Pancreas (tissue), 10 donors: ENCODE measurements at regions not wholly inside any gene's neighbourhood (a gene's known extent, or its start where the extent isn't known, plus 50 kb on each side); places are given as distances from the start of the nearest gene placed in this dataset.

Experiments
- ATAC-seq, 4 donors: fragments of 200-7000 bp; cut with Tn5 transposase; one replicate each; pipeline versions ENCODE4 v1.8.0 to v1.9.1; 2020; ENCODE audit warnings: mild to moderate bottlenecking in 4 of 4, moderate library complexity in 4 of 4
- DNase-seq, 6 donors: peaks; one replicate each; pipeline ENCODE4 v3.0.0-alpha.2; 2020
- FAIRE-seq: peaks from 2 replicates; lab custom pipeline; 2012; peaks lifted over from hg19 to GRCh38; lab: Jason Lieb, UNC
- H3K27ac ChIP-seq, 4 donors: fragments of 200-600 bp; sonication (generic); 1 replicate in 3 of 4; 2 replicates in 1 of 4; pipeline versions ENCODE4 v1.5.0 to v1.8.0; 2020
- H3K27me3 ChIP-seq, 4 donors: fragments of 200-600 bp; one replicate each; pipeline ENCODE4 v1.8.0; 2021
- H3K36me3 ChIP-seq, 3 donors: fragments of 200-600 bp; sonication (generic) in 1 of 3; one replicate each; pipeline versions ENCODE4 v1.5.0 to v1.8.0; 2020 to 2021
- H3K4me1 ChIP-seq, 3 donors: fragments of 200-600 bp; one replicate each; pipeline ENCODE4 v1.8.0; 2021
- H3K4me3 ChIP-seq, 4 donors: fragments of 200-600 bp; sonication (generic) in 2 of 4; one replicate each; pipeline versions ENCODE4 v1.5.0 to v1.8.0; 2020 to 2021
- H3K9me3 ChIP-seq, 4 donors: fragments of 200-600 bp; one replicate each; pipeline ENCODE4 v1.8.0; 2021
- WGBS, 2 donors: extraction: QIAGEN DNeasy Blood & Tissue Kit; methylation state at CpG; one replicate each; pipeline ENCODE4 v1.1.7; 2013; 5-methylcytosine and 5-hydroxymethylcytosine counted together
- intact Hi-C, 3 donors: fragments of 100-400 bp; cut with DNase I; formaldehyde crosslinking; loops; one replicate each; pipeline versions ENCODE4 v1.11.1 to v1.14.2; 2022
- TF ChIP-seq, protein P1 (sequence below), 4 donors: fragments of 200-600 bp; sonication (generic) in 3 of 4; IDR thresholded peaks; one replicate each; pipeline versions ENCODE4 v1.5.0 to v1.8.0; 2021; ENCODE audit warnings: antibody characterized with exemption in 4 of 4
- donor health status: healthy with polysubstance abuse.
- donor health status: DM: no; HTN: no; CAD: no; lungs with moderate emphysema.
- donor health status: DM: no; HTN: no; CAD: no.
- donor health status: control.
- donor health status: control.
- donor health status: Bipolar disorder and iron deficiency.
- donor health status: DM: yes; HTN: yes; CAD: no.
- donor health status: DM: no; HTN: no; CAD: no.
- donor health status: DM: no; HTN: no; CAD: no.
- donor health status: DM: yes; HTN: yes; CAD: no.

DNA sequence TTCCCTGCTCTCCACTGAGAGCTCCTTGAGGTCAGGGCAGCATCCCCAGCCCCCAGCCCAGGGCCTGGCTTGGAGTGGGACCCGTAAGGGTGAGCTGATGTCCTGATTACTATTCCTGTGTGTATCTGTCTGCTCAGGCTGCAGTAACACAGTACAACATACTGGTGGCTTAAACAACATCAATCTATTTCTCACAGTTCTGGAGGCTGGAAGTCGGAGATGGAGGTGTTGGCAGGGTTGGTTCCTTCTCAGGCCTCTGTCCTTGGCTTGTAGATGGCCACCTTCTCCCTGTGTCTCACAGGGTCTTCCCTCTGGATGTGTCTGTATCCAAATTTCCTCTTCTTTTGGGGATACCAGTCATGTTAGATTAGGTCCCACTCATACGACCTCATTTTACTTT, 246.4 kb upstream of the POU3F1 start:
- DNase-seq (no peak), FAIRE-seq (no peak)

DNA sequence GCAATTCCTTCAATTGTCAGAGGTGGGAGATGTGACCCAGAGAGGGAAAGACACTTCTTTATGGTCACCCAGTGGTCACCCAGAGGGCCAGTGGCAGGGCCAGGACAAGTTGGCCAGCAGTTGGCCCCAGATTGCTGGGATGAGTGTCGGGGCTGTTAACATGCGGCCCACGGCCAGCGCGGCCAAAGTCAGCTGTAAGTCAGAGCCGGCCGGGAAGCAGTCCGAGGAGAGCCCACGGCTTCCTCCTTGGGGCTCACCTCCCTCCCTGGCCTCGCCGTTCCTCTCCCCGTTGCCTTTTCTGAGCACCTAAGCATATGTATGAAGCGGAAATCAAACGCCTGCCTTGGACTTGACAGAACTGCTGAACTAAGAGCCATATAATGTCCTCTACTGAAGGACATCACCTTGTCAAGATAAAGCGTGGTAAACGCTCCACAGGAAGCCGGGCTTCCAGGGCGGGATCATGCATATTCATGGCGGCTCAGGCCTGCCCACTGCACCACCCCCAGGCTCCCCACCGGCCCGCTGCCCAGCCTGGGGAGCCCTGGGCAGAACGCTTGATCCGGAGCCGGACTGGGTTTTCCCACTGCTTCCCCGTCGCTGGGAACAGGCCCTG, 245.4 kb upstream of the POU3F1 start:
- TF ChIP-seq, protein P1, sequence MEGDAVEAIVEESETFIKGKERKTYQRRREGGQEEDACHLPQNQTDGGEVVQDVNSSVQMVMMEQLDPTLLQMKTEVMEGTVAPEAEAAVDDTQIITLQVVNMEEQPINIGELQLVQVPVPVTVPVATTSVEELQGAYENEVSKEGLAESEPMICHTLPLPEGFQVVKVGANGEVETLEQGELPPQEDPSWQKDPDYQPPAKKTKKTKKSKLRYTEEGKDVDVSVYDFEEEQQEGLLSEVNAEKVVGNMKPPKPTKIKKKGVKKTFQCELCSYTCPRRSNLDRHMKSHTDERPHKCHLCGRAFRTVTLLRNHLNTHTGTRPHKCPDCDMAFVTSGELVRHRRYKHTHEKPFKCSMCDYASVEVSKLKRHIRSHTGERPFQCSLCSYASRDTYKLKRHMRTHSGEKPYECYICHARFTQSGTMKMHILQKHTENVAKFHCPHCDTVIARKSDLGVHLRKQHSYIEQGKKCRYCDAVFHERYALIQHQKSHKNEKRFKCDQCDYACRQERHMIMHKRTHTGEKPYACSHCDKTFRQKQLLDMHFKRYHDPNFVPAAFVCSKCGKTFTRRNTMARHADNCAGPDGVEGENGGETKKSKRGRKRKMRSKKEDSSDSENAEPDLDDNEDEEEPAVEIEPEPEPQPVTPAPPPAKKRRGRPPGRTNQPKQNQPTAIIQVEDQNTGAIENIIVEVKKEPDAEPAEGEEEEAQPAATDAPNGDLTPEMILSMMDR (IDR thresholded peaks at IDR 0.05), result no peak
- no peak for DNase-seq
- intact Hi-C loops, result no loop called here
- no peaks in the 10 kb centered on the region for H3K36me3 ChIP-seq
- FAIRE-seq, result no peak
- H3K27ac ChIP-seq, result no peak overlapping the region
- WGBS, 2 donors, result 9 to 12% methylated on average over 26 of the region's 26 CpGs
- ATAC-seq, result peak in 1 of 4 donors; percentile 29
- peaks cover 0 to 8% (median 2%) of the 10 kb centered on the region in 4 donors for H3K27me3 ChIP-seq
- H3K9me3 ChIP-seq, result no peaks in the 10 kb centered on the region
- H3K4me3 ChIP-seq, result no peak overlapping the region
- no peaks in the 10 kb centered on the region for H3K4me1 ChIP-seq

More for the DNA sequence above, 246.4 kb upstream of the POU3F1 start:
- no peaks in the 10 kb centered on the region for H3K36me3 ChIP-seq
- H3K9me3 ChIP-seq, result no peaks in the 10 kb centered on the region
- no peak overlapping the region for H3K4me3 ChIP-seq
- 55 to 66% methylated on average over 3 of the region's 3 CpGs for WGBS, 2 donors
- H3K4me1 ChIP-seq, result no peaks in the 10 kb centered on the region
- TF ChIP-seq, protein P1 (IDR thresholded peaks at IDR 0.05), result no peak
- peaks cover 0 to 8% (median 2%) of the 10 kb centered on the region in 4 donors for H3K27me3 ChIP-seq
- intact Hi-C loops, result no loop called here
- ATAC-seq, result no peak
- H3K27ac ChIP-seq, result no peak overlapping the region

DNA sequence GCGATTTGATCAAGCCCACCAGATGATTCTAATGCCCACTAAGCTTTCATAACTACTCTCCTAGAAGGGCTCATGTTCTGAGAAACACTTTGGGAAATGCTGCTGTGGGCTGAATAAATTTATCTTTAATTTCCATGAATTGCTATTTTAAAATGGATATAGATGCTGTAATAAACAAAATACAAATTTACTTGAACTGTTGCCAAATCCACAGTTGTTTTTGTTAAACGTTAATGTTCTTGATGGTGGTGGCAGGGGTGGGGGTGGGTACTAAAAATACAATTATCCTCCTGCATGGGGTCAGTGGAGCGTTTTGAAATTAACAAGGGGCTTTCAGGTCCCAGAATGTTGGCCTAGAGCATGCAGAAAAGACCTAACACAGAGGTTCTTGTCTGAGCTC, 244.7 kb upstream of the POU3F1 start:
- H3K4me1 ChIP-seq, result no peaks in the 10 kb centered on the region
- FAIRE-seq, result no peak
- H3K27me3 ChIP-seq, result peaks cover 0 to 8% (median 2%) of the 10 kb centered on the region in 4 donors
- no peaks in the 10 kb centered on the region for H3K36me3 ChIP-seq
- no peaks in the 10 kb centered on the region for H3K9me3 ChIP-seq
- no peak overlapping the region for H3K27ac ChIP-seq
- DNase-seq, result no peak
- ATAC-seq, result no peak
- no peak overlapping the region for H3K4me3 ChIP-seq
- TF ChIP-seq, protein P1 (IDR thresholded peaks at IDR 0.05), result no peak
- 33 to 37% methylated on average over 3 of the region's 3 CpGs for WGBS, 2 donors
- intact Hi-C loops, result no loop called here

DNA sequence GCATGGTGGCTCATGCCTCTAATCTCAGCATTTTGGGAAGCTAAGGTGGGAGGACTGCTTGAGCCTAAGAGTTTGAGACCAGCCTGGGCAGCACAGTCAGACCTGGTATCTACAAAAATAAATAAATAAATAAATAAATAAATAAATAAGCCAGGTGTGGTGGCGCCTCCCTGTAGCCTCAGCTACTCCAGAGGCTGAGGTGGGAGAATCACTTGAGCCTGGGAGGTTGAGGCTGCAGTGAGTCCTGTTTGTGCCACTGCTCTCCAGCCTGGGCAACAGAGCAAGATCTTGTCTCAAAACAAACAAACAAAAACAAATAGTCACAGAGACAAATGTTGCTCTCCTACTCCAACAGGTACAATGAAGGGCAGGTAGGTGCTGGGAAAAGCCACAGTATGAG, 242.4 kb upstream of the POU3F1 start:
- DNase-seq, result no peak
- TF ChIP-seq, protein P1 (IDR thresholded peaks at IDR 0.05), result no peak
- WGBS, 2 donors, result 88 to 96% methylated on average over 1 of the region's 1 CpG
- Histone ChIP-seq H3K36me3 (no peaks in the 10 kb centered on the region), H3K4me3 (no peak overlapping the region), H3K9me3 (no peaks in the 10 kb centered on the region), H3K4me1 (no peaks in the 10 kb centered on the region), H3K27ac (no peak overlapping the region), H3K27me3 (peaks cover 0 to 8% (median 0%) of the 10 kb centered on the region in 4 donors)
- ATAC-seq, result no peak
- intact Hi-C loops, result no loop called here
- FAIRE-seq, result no peak

DNA sequence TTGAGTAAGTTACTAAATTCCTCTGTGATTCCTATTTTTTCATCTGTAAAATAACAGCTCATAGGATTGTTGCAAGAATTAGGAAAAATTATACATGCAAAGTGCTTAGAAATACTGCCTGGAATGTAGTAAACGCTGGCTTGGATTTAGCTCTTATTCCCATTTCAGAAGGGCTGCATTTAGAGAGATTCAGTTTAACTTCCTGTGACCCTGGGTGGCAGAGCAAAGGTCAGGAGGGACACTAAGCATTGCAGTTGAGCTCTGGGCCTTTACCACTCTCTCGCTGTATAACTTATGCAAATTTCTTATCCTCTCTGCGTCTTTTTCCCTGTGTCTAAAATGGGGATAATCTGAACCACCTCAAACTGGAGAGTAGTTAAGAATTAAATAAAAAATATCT, 241.0 kb upstream of the POU3F1 start:
- H3K36me3 ChIP-seq, result no peaks in the 10 kb centered on the region
- H3K4me3 ChIP-seq, result no peak overlapping the region
- no peaks in the 10 kb centered on the region for H3K4me1 ChIP-seq
- ATAC-seq, result no peak
- WGBS, 2 donors, result 51 to 65% methylated on average over 3 of the region's 3 CpGs
- no peaks in the 10 kb centered on the region for H3K9me3 ChIP-seq
- intact Hi-C loops, result no loop called here
- no peak for FAIRE-seq
- DNase-seq, result no peak
- H3K27me3 ChIP-seq, result no peaks in the 10 kb centered on the region
- TF ChIP-seq, protein P1 (IDR thresholded peaks at IDR 0.05), result no peak
- H3K27ac ChIP-seq, result no peak overlapping the region
